GM18870 (cell line): ENCODE measurements at regions not wholly inside any gene's neighbourhood (a gene's known extent, or its start where the extent isn't known, plus 50 kb on each side); places are given as distances from the start of the nearest gene placed in this dataset.

Source experiments
- ATAC-seq: cut with Tn5 transposase; IDR thresholded peaks from one replicate; pipeline ENCODE4 v1.9.1; 2021; ENCODE audit warnings: moderate library complexity; ENCODE audit not compliant: unreplicated experiment

DNA sequence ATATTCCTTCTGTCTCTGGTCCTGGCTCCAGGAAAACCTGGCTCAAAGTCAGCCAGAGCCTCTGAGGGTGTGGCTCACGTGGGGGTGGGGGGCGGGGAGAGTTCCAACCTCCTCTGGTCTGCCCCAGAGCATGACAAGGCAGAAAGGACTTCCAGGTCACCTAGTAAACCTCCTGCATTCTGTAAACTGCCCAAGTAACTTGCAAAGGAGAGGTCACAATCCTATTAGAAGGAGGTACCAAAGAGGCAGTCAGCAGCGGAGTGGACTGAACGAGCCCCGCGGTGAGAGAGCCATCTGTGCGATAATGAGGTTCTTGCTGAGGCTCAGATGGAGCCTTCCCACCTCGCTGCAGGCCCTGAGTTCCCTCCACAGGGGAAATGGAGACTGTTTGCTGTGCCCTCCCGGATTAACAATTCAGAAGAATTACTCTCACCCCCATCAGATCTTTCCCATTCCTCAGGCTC, 58.9 kb upstream of the GATA6 start:
- no peak for ATAC-seq

DNA sequence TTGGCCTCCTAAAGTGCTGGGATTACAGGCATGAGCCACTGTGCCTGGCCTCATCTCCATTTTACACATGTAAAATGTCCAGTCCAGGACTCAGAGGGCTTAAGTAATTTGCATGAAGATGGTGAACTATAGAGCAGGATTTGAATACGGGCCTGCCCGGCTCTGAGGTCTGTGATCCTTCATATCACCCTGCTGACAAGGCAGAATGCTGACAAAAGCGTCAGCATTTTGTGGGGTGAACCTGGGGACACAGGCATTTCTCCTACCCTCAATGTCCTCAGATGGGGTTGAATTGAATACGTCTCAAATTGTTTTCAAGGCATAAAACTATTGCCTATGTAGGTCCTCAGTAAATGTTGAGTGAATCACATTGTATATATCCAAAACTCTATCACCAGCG, 57.2 kb upstream of the GATA6 start:
- no peak for ATAC-seq

DNA sequence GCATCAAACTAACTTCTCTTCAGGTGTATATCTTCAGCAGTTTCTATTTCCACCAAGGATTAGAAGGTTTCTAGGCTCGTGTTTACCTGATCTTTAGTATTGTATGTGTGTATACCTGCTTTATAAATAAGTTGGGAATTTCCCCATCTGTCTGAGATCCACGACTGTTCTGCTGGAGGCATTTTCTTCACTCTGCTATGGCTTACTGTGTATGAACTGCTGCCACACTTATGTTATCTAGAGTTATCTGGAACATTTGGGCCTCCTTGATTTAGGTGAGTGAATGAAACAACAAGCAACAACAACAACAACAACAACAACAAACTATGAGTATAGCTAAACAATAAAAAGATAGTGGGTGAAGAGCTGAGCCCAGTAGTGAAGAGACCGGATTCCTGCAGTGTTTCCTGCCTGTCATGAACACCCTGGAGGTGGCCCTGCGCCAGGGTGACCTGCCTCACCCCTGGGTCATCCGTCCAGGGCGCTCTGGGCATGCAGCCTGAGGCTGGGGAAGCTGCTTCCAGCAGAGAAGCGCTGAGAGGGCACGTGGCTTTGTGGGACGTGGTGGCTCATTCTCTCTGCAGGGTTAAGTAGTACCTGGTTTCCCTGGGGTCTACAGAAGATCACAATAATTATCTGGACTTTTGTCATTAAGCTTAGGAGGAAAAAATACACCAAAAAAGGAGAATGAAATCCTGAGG, 56.1 kb upstream of the GATA6 start:
- no peak for ATAC-seq

DNA sequence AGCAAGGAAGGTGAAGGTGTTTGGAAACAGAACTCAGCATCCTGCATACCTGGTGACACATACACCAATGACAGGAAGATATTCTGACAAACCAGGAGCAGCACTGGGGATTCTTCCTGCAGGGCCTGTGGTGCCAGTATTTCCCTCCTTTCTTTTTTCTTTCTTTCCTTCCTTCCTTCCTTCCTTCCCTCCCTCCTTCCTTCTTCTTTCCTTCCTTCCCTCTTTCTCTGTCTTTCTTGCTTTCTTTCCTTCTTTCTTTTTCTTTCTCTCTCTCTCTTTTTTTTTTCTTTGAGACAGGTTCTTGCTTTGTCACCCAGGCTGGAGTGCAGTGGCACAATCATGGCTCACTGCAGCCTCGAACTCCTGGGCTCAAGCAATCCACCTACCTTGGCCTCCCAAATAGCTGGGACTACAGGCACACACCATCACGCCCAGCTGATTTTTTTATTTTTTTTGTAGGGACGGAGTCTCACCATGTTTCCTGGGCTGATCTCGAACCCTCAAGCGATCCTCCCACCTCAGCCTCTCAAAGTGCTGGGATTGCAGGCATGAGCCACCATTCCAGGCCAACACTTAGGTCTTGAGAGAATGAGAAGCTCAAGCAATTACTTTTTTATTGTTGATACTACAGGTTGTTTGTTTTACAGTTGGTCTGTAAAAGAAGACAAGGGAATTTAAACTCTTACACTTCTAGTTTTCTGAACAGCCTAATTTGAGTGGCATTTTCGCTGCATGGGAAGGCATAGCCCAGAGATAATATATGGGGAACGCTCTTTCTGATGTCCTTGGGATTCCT, 54.7 kb upstream of the GATA6 start:
- no peak for ATAC-seq

DNA sequence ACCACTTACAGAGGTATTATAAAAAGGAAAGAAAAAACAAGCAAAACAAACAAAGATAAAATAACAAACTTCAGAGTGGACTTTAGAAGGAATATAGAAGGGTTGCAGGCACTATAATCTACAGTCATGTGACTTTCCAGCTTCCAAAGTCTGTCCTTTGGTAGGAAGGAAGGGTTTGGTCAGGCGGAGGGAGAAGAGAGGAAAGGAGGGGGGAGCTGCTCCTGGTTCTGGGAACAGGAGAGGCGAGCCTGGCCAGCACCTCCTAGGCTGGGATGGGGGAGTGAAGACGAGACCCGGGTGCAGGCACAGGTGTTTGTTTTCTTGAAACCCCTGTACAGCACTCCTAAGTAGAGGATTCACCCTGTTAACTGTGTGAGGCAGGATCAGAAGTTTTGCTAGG, 53.8 kb upstream of the GATA6 start:
- ATAC-seq = no peak
